ENCODE measurements at regions not wholly inside any gene's neighbourhood (a gene's known extent, or its start where the extent isn't known, plus 50 kb on each side); places are given as distances from the start of the nearest gene placed in this dataset.

DNA sequence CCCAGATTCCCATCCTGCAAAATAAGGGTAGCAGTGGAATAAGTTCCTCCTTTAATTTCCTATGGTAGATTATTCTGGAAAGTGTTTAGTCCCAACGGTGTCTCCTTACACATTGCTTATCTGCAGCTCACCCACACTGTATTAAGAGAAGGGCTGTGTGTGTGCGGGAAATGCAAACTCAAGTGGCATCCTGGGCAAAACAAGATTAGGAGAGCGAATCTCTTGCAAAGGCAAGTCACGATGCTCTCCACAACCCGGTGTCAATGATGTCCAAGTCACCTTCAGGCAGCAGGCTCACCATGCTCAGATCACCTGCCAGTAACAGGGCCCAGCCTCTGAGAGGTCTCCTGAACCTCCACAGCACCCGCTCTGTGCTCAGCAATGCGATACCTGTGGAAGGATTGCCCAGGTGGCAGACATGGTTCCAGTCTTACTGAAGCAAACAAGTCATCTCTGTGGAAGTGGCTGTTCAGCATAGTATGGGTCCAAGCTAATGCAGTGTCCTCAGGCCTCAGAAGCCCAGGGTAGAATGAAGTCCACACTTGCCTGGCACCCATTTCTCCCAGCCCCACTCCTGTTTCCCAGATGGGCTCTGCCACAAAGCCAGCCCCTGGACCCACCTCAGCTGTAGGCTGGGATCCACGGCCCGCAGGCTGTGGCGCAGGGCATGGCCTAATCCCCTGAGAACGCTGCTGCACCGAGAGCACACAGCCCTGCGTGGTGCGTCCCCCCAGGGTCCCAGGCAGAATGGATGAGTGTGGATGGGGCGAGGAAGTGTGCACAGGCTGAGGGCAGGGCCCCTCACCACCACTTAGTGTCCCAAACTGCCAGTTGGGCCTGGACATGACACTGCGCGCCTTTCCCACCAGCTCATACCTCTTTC, 101.2 kb downstream of the PXDC1 start:
- TF ChIP-seq MYC (IDR thresholded peaks at IDR 0.05; ENCODE audit: low read depth, low read length) (no peak), CTCF (IDR thresholded peaks at IDR 0.05; ENCODE audit: low read depth, low read length) (no peak), POLR2A (IDR thresholded peaks at IDR 0.05; ENCODE audit: extremely low read depth, insufficient read length) (no peak)
- TF ChIP-seq, protein P1, sequence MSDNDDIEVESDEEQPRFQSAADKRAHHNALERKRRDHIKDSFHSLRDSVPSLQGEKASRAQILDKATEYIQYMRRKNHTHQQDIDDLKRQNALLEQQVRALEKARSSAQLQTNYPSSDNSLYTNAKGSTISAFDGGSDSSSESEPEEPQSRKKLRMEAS (IDR thresholded peaks at IDR 0.05; ENCODE audit: low read depth, low read length), result no peak
- DNase-seq (ENCODE audit: low read depth), result no peak

DNA sequence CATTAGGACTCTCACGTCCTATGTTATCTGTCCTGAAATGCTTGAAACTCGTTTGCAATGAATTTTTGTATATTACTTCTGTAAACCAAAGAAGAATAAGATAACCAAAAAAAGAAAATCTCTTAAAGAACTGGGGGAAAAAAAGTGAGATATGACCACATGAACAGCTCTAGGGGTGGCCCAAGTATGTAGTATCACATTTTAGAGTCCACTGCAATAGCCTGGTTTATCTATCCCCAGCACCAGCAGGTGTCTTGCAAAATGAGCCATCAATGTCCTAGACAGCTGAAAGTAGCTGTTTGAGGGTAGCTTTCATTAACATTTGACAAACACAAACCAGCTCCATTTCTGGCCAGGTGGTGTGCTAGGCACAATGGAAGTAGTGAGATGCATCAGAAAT, 102.8 kb downstream of the PXDC1 start:
- no peak overlapping the region for H3K4me3 ChIP-seq (ENCODE audit: low read depth, low read length)
- no peak for DNase-seq (ENCODE audit: low read depth)
- TF ChIP-seq POLR2A (IDR thresholded peaks at IDR 0.05; ENCODE audit: extremely low read depth, insufficient read length) (no peak), CTCF (IDR thresholded peaks at IDR 0.05; ENCODE audit: low read depth, low read length) (no peak)

More for the DNA sequence above, 101.2 kb downstream of the PXDC1 start:
- H3K4me3 ChIP-seq (ENCODE audit: low read depth, low read length), result no peak overlapping the region

- no peak for TF ChIP-seq MYC (IDR thresholded peaks at IDR 0.05; ENCODE audit: low read depth, low read length)
- TF ChIP-seq, protein P1 (IDR thresholded peaks at IDR 0.05; ENCODE audit: low read depth, low read length), result no peak
- no peak for TF ChIP-seq CTCF (IDR thresholded peaks at IDR 0.05; ENCODE audit: low read depth, low read length)
- no peak for DNase-seq (ENCODE audit: low read depth)
- no peak overlapping the region for H3K4me3 ChIP-seq (ENCODE audit: low read depth, low read length)
Measured at GRCh38 chr6:3646616-3647362, 104.7 kb downstream of the PXDC1 start.

- no peak for DNase-seq (ENCODE audit: low read depth)
- TF ChIP-seq, protein P1 (IDR thresholded peaks at IDR 0.05; ENCODE audit: low read depth, low read length), result no peak
- TF ChIP-seq CTCF (IDR thresholded peaks at IDR 0.05; ENCODE audit: low read depth, low read length) (no peak), POLR2A (IDR thresholded peaks at IDR 0.05; ENCODE audit: extremely low read depth, insufficient read length) (no peak), MYC (IDR thresholded peaks at IDR 0.05; ENCODE audit: low read depth, low read length) (no peak)
- H3K4me3 ChIP-seq (ENCODE audit: low read depth, low read length), result no peak overlapping the region
Measured at GRCh38 chr6:3644739-3645012, 106.8 kb downstream of the PXDC1 start.

- no peak overlapping the region for H3K4me3 ChIP-seq (ENCODE audit: low read depth, low read length)
- TF ChIP-seq POLR2A (IDR thresholded peaks at IDR 0.05; ENCODE audit: extremely low read depth, insufficient read length) (no peak), MYC (IDR thresholded peaks at IDR 0.05; ENCODE audit: low read depth, low read length) (no peak), CTCF (IDR thresholded peaks at IDR 0.05; ENCODE audit: low read depth, low read length) (no peak)
- TF ChIP-seq, protein P1 (IDR thresholded peaks at IDR 0.05; ENCODE audit: low read depth, low read length), result no peak
- DNase-seq (ENCODE audit: low read depth), result no peak
Measured at GRCh38 chr6:3643921-3644738, 107.4 kb downstream of the PXDC1 start.

All from NB4 (cell line).